Pulmonary artery endothelial cell (primary cell): ENCODE measurements at regions not wholly inside any gene's neighbourhood (a gene's known extent, or its start where the extent isn't known, plus 50 kb on each side); places are given as distances from the start of the nearest gene placed in this dataset.

Experiments used
- DNase-seq: peaks from one replicate; pipeline ENCODE4 v3.0.0-alpha.2; 2011; ENCODE audit warnings: low read depth, low spot score

DNA sequence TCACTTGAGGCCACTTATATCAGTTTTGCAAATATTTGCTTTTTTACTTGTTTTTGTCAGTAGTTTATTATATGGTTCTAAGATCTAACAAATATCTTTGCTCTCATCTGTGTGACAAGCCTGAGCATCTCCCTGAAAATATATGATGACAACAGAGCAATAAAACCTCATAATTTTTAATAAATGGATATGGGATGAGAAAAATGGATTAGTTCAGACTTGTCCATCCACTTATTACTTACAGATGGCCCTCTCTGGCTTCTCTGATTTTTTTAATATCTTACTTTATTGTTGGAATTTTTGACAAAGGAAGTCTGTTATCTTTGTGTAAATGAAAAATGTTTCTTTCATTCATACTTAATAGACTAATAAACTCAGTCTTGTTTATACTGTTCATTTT, 491.4 kb upstream of the RAG2 start:
- no peak for DNase-seq

DNA sequence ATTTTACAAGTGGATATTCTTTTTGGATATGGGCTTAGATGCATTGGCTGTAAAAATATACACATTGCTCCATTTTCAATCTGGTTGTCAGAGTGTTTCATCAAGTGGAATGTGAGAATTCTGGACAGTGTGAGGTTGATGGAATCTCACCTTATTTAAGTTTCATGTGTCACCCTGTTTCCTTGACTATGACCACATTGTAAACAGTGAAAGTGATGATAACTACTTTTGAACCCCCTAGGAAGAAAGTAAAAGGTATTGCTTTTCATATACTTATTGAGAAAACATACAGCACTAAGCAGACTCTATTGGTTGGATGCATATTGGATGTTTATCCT, 490.5 kb upstream of the RAG2 start:
- DNase-seq: no peak

DNA sequence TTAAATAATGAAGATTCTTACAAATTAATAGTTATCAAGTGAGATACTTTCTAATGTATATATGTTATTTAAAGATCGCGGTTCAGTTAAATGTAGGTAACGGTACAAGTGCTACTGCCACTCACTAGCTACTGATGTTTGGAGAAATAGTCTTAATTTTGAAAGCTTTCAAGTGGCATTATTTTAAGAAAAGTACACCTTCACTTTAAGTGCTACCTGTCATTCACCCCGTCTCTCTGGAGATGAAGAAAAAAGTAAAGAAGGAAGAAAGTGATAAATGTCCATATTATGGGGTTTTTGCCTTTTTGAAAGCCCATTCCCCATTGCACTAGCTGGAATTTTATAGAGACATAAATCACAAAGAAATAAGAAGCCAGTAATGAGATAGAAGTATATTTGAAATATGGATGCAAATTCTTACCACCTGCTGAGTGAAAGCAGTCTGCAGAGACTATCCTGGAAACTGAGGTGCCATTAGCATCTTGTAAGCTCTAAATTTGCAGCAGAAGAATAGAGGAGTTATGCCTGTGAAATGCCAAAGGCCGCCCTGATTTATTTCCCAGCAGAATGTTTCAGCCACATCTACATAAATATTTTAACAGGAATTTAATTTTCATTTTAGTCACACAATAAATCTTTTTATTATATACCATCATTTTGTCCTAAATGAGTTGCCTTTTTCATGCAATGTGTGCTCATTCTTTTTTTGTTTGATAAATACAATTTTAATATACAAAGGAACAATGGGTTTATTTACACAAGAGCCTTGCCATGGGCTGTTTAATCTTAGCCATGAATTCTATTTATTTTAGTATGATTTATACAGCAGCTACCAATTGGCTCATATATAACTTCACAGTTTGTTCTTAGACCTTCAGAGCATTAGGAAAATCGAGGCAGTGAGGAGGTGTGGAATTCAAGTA, 489.9 kb upstream of the RAG2 start:
- DNase-seq: no peak

DNA sequence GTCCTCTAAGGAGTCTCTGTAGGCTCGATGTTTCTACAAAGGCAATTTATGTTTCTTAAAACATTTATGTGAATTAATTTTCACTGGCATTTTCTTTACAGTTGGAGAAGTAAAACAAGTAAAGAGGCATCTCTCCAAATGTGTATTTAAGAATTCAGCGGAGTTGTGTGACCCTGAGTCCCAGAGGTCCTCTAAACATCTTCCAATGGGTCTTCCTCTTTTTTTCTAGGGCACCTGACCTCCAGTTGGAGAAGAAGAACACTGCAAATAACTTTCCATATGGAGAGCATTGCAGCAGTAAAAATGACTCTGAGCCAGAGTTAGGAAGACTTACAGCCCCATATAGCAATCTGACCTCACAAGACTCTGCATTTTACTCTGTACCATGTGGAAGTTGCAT, 480.5 kb upstream of the RAG2 start:
- DNase-seq: no peak

DNA sequence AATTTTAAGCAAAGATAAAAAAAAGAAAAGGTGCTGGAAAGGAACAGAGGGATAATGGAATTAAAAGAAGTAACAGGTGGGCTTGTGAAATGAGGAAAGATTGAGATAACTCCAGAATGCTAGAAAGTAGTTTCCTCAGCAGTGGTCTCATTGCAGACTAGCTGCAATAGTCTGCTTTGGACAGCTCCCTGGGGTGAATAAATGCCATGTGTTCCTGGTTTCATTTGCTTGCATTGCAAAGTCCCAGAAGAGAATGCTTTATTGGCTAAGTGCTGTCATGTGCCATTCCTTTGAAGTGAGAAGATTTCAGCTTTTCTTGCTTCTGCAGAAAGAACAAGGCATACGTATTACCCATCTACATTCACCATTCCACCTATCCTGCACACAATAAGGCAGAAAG, 478.8 kb upstream of the RAG2 start:
- no peak for DNase-seq

DNA sequence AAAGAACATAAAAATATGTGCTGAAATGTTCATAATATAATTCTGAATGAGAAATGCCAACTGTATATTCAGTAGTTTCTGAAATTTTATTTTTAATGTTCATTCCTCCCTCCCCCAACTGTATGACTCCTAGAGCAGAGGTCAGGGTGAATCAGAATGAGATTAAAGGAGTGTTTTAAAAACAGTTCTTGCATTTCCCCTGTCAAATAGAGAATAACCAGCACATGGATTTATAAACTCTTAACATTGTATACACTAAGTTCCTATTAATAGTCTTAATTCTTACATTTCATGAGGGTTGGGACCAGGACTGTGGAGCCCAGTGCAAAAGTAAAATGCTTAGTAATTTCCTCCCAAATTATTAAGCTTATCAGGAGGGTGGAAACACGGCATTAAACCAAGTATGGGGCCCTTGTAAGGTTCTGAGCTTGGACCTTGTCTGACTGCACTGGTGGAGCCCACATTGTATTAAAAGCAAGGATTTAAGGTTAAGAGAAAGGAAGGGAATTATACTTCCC, 474.6 kb upstream of the RAG2 start:
- no peak for DNase-seq

DNA sequence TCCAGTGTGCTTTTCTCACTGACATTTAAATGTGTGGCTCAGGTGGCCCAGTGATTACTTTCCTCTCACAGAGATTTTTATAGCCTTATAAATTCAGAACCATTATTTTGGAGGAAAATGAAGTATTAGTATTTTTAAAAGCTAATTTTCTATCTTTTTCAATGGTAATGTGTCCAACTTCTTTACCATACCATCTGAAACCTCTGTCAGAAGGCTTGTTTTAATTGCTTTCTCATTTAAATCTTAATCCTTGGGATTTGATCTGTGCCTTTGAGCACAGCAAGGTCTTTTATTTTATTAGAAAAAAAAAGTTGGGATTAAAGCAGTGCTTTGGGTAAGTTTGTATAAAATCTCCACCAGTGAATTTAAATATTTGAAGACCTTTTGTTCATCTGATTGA, 452.3 kb upstream of the RAG2 start:
- no peak for DNase-seq

DNA sequence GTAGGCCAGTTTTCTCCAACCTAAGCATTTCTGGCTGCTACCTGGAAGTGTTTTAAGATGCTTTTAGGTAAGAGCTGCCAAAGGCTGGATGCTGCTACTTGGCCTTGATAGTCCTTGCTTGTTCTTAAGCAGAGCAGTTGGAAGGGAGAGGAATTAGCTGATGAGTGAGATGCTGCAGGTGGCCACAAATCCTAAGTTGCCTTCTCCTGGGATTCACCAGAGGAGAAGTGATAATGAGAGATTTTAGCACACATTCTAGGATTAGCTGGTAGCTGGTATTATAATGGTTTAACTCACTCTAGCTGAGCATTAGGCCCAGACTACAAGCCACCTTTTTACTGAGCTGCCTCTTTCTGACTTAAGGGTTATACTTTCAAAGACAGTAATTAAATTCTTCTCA, 442.9 kb upstream of the RAG2 start:
- no peak for DNase-seq

DNA sequence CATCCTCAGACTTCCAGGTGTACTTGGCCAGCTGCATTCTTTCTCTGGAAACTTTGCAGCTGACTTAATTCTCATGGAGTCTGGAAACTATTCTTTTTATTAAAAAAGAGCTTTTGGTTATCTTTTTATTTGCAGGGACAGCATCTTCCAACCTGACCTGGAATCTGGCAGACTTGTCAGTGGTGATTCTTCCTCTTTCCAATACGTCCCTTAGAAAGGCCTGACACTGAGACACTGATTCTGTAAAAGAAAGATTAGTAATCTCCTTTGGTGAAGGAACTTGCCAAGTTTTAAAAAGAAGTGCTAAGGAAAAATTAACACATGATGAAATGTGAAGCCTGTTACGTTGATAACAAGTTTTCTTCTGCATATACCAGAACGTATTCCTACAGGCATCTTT, 440.9 kb upstream of the RAG2 start:
- DNase-seq: no peak

DNA sequence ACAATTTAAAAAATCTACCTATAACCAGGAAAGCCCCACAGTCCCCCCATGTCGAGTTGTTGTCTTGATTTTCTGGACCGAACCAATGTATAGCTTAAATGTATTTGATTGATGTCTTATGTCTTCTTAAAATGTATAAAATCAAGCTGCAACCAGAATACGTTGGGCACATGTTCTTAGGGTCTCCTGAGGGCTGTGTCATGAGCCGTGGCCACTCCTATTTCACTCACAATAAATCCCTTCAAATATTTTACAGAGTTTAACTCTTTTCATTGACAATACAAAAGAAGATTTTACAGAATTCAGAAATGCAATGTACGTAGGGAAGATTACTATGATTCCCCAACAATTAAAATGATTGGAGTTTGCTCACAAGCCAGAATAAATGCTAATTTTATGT, 428.7 kb upstream of the RAG2 start:
- DNase-seq: no peak

DNA sequence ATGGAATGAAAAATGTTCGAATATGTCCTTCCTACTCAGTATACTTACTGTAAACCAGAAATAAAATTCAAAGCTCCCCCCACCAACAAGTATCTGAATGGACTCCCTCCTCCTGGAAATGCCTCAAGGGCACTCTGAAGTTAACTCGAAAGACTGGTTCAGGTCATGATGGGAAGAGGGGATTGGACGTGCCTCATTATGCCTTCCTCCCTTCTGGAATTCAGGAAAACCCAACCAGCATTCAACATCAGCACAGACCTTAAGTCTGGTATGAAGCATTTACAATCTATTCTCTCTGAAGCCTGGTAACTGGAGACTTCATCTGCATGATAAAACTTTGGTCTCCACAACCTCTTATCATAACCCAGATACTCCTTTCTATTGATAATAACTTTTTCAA, 428.3 kb upstream of the RAG2 start:
- DNase-seq: no peak

DNA sequence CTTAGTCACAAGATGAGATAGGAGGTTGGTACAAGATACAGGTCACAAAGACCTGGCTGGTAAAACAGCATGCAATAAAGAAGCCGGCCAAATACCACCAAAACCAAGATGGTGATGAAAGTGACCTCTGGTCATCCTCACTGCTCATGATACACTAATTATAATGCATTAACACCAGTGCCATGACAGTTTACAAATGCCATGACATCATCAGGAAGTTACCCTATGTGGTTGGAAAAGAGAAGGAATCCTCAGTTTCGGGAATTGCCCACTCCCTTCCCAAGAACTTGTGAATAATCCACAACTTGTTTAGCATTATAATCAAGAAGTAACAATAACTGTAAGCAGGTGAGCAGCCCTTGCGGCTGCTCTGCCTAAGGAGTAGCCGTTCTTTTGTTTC, 408.5 kb upstream of the RAG2 start:
- DNase-seq: no peak

DNA sequence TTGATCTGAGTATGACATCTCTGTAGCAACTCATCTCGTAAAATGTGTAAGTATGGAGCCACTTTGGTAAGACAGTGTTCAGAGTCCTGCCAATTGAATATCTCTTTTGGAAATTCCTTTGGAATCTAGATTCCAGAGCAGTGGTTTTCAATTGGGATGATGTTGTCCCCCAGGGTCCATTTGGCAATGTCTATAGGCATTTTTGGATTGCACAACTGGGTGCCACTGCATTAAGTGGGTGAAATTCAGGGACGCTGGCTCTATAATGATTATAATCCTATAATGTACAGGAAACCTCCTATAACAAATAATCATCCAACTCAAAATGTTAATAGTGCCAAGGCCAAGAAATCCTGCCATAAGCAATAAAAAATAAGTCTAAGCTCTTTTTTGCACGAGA, 404.8 kb upstream of the RAG2 start:
- DNase-seq: no peak

DNA sequence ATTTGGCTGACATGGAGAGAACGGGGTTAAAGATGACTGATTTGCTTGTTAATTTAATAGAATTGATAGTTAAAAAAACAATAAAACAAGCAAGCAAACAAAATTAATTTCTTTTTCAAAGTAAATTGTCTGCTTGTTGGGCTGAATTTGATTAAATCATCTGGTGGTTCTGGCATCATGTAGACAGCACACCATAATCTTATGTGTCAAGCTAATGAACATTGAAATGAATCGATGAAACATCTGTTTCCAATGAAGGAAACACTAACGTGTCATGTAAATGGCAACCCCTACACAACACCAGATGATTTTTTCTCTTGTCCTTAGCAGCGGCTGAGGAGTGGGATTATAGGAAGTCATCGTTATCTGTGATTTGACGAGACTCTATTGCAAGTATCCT, 399.6 kb upstream of the RAG2 start:
- no peak for DNase-seq

DNA sequence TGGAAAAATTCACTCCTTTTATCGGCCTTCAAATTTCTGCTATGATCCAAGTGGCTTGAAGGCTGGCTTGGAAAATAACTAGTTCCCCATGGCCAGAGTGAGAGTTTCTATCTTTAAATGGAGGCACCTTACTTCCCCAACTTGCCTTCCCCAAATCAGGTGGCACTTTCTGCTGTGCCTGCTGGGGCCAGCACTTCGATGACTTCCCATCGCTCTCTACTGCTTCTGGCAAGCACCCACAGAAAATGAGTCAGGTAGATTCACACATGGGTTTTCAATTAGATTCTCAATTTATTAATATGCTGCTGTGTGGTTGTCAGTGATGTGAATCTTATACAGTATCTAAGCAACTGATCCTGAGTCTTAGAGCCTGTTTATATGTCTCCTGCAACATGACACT, 398.8 kb upstream of the RAG2 start:
- DNase-seq: no peak

DNA sequence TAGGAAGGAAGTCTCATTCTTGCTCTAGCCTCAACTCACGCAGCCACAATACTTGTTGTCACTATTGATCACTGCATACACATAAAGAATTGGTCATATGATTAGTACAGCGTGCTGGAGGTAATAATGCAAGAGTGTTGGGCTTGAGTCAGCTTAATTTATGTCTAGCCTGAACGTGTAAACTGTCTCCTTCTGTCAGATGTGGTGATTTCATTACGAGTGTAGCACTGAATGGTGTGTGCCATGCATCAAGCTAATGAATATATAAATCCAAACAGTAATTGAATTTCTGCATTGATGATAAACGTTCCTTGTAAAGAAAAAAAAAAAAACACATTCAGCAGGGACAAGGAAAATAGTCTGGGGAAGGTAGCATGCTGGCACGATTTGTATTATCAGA, 396.2 kb upstream of the RAG2 start:
- no peak for DNase-seq

DNA sequence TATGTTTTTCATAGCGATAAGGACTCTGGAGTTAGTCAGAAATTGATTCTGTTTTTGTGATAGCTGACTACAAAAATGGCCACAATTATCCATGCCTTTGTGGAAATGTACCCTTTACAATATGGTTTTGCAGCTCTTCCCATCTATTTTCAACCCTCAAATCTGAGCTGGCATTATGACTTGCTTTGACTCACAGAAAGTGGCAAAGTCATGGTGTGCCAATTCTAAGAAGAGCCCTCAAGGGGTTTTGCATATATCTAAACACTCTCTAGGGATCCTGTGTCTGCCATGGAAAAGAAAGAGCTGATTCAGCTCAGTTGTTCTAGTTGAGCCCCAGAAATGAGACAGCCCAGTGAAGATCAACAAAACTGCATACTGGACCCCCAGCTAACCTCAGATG, 390.5 kb upstream of the RAG2 start:
- DNase-seq: no peak

DNA sequence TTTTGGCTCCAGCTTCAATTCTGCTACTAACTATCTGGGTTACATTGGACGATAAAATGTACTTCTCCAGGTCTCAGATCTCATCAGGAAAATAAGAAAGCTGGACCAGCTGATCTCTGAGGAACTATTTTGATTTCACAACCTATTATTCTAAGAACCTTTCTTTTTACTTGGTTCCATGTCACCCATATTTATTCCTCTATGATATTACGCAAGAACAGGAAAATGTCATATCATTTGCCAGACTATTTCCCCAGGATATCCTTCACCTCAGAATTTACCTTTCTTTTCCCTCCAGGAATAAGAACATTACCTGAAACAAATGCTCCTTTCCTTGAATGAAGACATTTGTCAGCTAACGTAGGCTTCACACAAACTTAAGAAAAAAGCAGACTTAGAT, 387.5 kb upstream of the RAG2 start:
- no peak for DNase-seq

DNA sequence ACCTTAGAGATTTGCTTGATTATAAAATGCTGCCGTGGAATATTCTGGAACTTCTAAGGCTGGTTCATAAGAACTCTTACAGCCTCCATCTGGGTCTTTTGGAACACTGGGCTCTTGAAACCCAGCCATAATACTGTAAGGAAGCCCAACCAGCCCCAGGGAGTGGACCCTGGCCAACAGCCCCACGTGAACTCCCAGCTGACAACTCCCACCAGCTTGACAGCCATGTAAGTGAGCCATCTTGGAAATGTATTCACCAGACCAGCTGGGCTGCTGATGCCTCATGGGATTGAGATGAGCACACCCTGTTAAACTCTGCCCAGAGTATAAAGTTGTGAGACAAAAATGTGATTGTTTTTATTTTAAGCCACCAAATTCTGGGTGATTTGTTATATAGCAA, 378.7 kb upstream of the RAG2 start:
- DNase-seq: no peak

DNA sequence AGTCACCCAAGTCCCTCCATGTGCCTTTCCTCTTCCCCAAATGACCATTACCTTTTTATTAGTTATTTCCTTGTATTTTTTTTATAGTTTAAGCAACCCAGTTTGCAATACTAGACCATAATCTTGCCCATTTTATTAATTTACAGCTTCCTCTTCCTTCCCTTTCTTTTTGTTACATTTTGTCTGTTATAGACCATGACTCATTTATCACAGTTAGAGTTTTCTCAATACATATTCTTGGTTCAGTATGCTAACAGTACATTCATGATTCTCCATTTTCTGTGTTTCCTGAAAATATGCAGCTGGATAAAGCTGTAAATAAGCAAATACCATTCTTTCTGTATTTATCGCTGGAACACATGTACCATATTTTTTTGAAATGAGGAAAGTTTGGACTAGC, 376.7 kb upstream of the RAG2 start:
- no peak for DNase-seq

DNA sequence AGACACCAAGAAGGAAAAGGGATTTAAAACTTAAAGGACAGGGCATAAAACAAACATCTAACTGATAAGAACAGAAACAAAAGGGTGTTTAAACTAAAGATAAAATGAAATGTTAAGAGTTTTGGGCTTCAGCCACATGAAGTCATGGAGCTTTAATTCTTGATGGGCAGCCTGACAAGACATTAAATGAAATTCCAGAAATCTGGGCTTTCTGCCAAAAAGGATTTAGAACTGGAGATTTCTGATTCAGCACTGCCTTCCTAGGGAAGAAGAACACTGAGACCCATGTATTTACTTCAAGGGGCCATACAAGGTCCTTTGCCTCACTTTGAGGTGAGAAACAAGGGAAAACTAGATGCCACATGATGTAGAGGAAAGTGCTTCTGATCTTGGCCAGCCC, 355.9 kb upstream of the RAG2 start:
- DNase-seq: no peak

DNA sequence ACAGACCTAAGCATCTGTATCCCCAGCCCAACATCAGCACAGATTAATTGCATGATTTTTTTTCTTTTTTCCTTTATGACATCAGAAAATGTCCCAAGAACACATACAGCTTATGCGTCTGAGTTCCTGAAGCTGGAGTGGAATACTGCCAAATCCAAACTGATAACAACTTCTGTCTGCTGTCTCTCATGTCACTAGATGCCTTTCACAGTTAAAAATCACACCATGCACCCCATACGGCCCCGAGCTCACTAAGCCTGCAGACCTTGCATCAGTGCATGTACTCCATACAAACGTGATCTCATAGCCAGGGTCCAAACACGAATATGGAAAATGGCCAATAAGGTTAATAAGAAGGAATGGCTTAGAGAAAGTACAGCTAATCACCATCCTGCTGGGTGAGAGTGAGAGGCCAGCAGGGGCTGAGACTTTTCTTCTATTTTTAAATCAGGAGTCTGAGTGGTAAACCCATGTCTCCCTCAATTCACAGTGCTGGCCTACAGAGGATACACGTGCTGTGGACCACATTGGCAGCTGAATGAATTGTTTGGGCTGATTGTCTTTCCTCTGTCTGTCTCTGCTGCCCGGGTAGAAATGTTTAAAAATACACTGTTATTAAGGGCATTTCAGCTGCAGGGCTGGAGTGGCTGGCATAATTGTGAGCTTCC, 350.6 kb upstream of the RAG2 start:
- DNase-seq: no peak

DNA sequence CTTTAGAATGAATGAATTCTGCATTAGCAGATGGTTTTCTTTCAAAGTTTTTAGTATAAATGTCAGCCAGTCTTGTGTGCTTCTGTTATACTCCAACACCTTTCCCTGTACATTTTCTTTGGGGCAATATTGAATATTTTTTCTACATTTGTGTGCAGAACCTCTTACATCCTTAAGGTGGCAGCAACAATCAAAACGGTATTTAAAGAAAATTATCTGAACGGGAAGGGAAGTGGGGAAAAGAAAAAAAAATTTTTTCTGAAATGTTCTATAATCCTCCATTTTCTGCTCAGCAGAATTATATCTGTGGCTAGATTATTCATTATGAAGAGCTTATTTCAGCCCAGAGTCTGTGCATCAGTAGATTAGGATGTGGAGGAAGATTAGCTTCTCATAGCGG, 347.3 kb upstream of the RAG2 start:
- DNase-seq: no peak
